K562 (cell line): ENCODE measurements at regions not wholly inside any gene's neighbourhood (a gene's known extent, or its start where the extent isn't known, plus 50 kb on each side); places are given as distances from the start of the nearest gene placed in this dataset.

Source experiments
- ATAC-seq: fragments of 200-7000 bp; cut with Tn5 transposase; 3 replicates; pipeline ENCODE4 v1.9.1; 2020; ENCODE audit warnings: moderate library complexity
- BruUV-seq: library from RNA; stranded (reverse); fragments of 400-500 nt; replicated peaks from 2 replicates; lab custom pipeline; 2021; lab: Mats Ljungman, UMichigan
- CTCF ChIA-PET: fragments of 300-600 bp; formaldehyde crosslinking; extraction: SDS; loops from one replicate; lab custom pipeline; 2021; ENCODE audit warnings: low intra/inter-chr PET ratio; lab: Yijun Ruan, JAX
- POLR2A ChIA-PET: fragments of 300-600, 350-650 bp; sonication (Branson Sonifier 250); formaldehyde crosslinking; extraction: SDS; loops from one replicate; lab custom pipeline; 2021; ENCODE audit warnings: antibody characterized with exemption, inconsistent platforms; lab: Yijun Ruan, JAX
- DNase-seq, 4 experiments: peaks; one replicate each; pipeline versions ENCODE4 v3.0.0 to v3.0.0-alpha.2; 2011 to 2018; ENCODE audit warnings: low spot score in 3 of 4, mixed read lengths in 3 of 4; ENCODE audit errors: extremely low read depth in 1 of 4
- FAIRE-seq: peaks from 2 replicates; lab custom pipeline; 2011; peaks lifted over from hg19 to GRCh38; lab: Jason Lieb, UNC
- H2AFZ ChIP-seq: 2 replicates; pipeline ENCODE4 v1.6.0; 2011; ENCODE audit warnings: low read depth, low read length, control low read depth, inconsistent platforms
- H3K27ac ChIP-seq: fragments of 200-600 bp; 3 replicates; pipeline ENCODE4 v1.8.0; 2011; ENCODE audit warnings: low read depth, mild to moderate bottlenecking, control low read depth, inconsistent platforms, low read length, moderate library complexity, mixed read lengths; ENCODE audit errors: extremely low read depth
- H3K27me3 ChIP-seq, 2 experiments: fragments of 300-600 bp in 1 of 2; 2 replicates in 1 of 2; 3 replicates in 1 of 2; pipeline versions ENCODE4 v1.6.0 to v1.8.0; 2011; ENCODE audit warnings: inconsistent platforms in 2 of 2, low read length in 2 of 2, mild to moderate bottlenecking in 1 of 2, mixed read lengths in 1 of 2, moderate library complexity in 1 of 2; ENCODE audit not compliant: control insufficient read depth in 2 of 2, insufficient read depth in 2 of 2
- H3K36me3 ChIP-seq: fragments of 300-600 bp; 3 replicates; pipeline ENCODE4 v1.8.0; 2011; ENCODE audit warnings: mild to moderate bottlenecking, low read length, inconsistent platforms; ENCODE audit not compliant: control insufficient read depth, insufficient read depth
- H3K4me1 ChIP-seq, 2 experiments: fragments of 200-600 bp in 1 of 2; replicated peaks in 1 of 2; 2 replicates in 1 of 2; 3 replicates in 1 of 2; pipeline versions ENCODE4 v1.5.1 to v1.8.0; 2011; ENCODE audit warnings: inconsistent platforms in 2 of 2, low read length in 2 of 2, mild to moderate bottlenecking in 1 of 2, mixed read lengths in 1 of 2, moderate library complexity in 1 of 2; ENCODE audit not compliant: control insufficient read depth in 2 of 2, insufficient read depth in 2 of 2
- H3K4me2 ChIP-seq: 2 replicates; pipeline ENCODE4 v1.6.1; 2011; ENCODE audit warnings: low read length, control low read depth, inconsistent platforms, mixed read lengths; ENCODE audit not compliant: insufficient read depth
- H3K4me3 ChIP-seq: fragments of 200-600 bp; sonication (generic), shearing (Covaris generic); 2 replicates; pipeline ENCODE4 v1.5.1; 2016; ENCODE audit warnings: control low read depth, inconsistent platforms
- H3K79me2 ChIP-seq: fragments of 200-600 bp; 3 replicates; pipeline ENCODE4 v1.8.0; 2011; ENCODE audit warnings: low read length, inconsistent platforms; ENCODE audit not compliant: control insufficient read depth, insufficient read depth
- H3K9ac ChIP-seq, 2 experiments: 2 replicates each; pipeline versions ENCODE4 v1.6.0 to v1.6.1; 2011; ENCODE audit warnings: low read depth in 2 of 2, low read length in 2 of 2, control low read depth in 1 of 2, inconsistent platforms in 1 of 2, mild to moderate bottlenecking in 1 of 2, mixed read lengths in 1 of 2; ENCODE audit not compliant: insufficient read depth in 1 of 2
- H3K9me1 ChIP-seq: one replicate; pipeline ENCODE4 v1.6.0; 2011; ENCODE audit warnings: inconsistent platforms, mild to moderate bottlenecking, low read length, moderate library complexity; ENCODE audit not compliant: control insufficient read depth, insufficient read depth
- H3K9me3 ChIP-seq: replicated peaks from 2 replicates; pipeline ENCODE4 v1.5.1; 2011; ENCODE audit warnings: low read depth, low read length, inconsistent platforms; ENCODE audit not compliant: control insufficient read depth, insufficient read depth
- H4K20me1 ChIP-seq: replicated peaks from 2 replicates; pipeline ENCODE4 v1.6.1; 2011; ENCODE audit warnings: low read length, inconsistent platforms, mixed read lengths; ENCODE audit not compliant: control insufficient read depth, insufficient read depth
- GATA2 ChIP-seq: sonication (generic); formaldehyde crosslinking; IDR thresholded peaks from 2 replicates; pipeline ENCODE4 v1.4.0; 2020; ENCODE audit warnings: mild to moderate bottlenecking, missing genetic modification reagents
- GATAD2A ChIP-seq: fragments of 450-650 bp; IDR thresholded peaks from 2 replicates; pipeline ENCODE4 v1.6.1; 2017
- MCM3 ChIP-seq: fragments of 450-650 bp; IDR thresholded peaks from 2 replicates; pipeline ENCODE4 v1.6.1; 2016
- NKRF ChIP-seq: fragments of 450-650 bp; IDR thresholded peaks from 2 replicates; pipeline ENCODE4 v1.6.1; 2016; ENCODE audit warnings: borderline replicate concordance
- NRF1 ChIP-seq, 2 experiments: fragments of 450-650 bp; IDR thresholded peaks in 1 of 2; conservative IDR thresholded peaks in 1 of 2; 2 replicates each; pipeline ENCODE4 v1.6.1; 2014; ENCODE audit warnings: mild to moderate bottlenecking in 2 of 2
- POLR2A ChIP-seq: fragments of 450-650 bp; conservative IDR thresholded peaks from 2 replicates; pipeline ENCODE4 v1.6.1; 2016
- POLR3G ChIP-seq: IDR thresholded peaks from 2 replicates; pipeline ENCODE4 v1.6.1; 2011; ENCODE audit not compliant: insufficient read length, insufficient replicate concordance; ENCODE audit errors: extremely low read depth
- RCOR1 ChIP-seq, 2 experiments: IDR thresholded peaks; 2 replicates each; pipeline ENCODE4 v1.6.1; 2012; ENCODE audit warnings: low read depth in 2 of 2, low read length in 2 of 2, borderline replicate concordance in 1 of 2, improper control_type of control experiment in 1 of 2
- SMARCB1 ChIP-seq: IDR thresholded peaks from 2 replicates; pipeline ENCODE4 v1.6.1; 2011; ENCODE audit warnings: improper control_type of control experiment, low read depth; ENCODE audit not compliant: insufficient read length
- SREBF1 ChIP-seq: fragments of 150-350 bp; IDR thresholded peaks from 2 replicates; pipeline ENCODE4 v1.6.1; 2014; ENCODE audit warnings: antibody characterized with exemption, low read depth, low read length, borderline replicate concordance
- SREBF2 ChIP-seq: sonication (generic); formaldehyde crosslinking; IDR thresholded peaks from 2 replicates; pipeline ENCODE4 v1.4.0; 2020; ENCODE audit warnings: mild to moderate bottlenecking, missing genetic modification reagents
- THAP12 ChIP-seq: fragments of 250-450 bp; sonication (Bioruptor Pico); IDR thresholded peaks from 2 replicates; pipeline ENCODE4 v1.9.0; 2021; ENCODE audit warnings: mild to moderate bottlenecking, inconsistent platforms
- TRIM25 ChIP-seq: fragments of 450-650 bp; IDR thresholded peaks from 2 replicates; pipeline ENCODE4 v1.7.0; 2016; ENCODE audit warnings: borderline replicate concordance
- XRCC3 ChIP-seq: fragments of 450-650 bp; IDR thresholded peaks from 2 replicates; pipeline ENCODE4 v1.6.1; 2017; ENCODE audit warnings: mild to moderate bottlenecking, moderate library complexity
- ZNF239 ChIP-seq: fragments of 250-450 bp; sonication (Bioruptor Pico); IDR thresholded peaks from 2 replicates; pipeline ENCODE4 v1.4.0; 2020; ENCODE audit warnings: mild to moderate bottlenecking
- ZNF3 ChIP-seq: fragments of 250-450 bp; sonication (Bioruptor Pico); IDR thresholded peaks from 2 replicates; pipeline ENCODE4 v1.5.0; 2021; ENCODE audit warnings: mild to moderate bottlenecking, moderate library complexity
- ZNF785 ChIP-seq: fragments of 250-450 bp; sonication (Bioruptor Pico); IDR thresholded peaks from 2 replicates; pipeline ENCODE4 v1.4.0; 2020; ENCODE audit warnings: mild to moderate bottlenecking
- WGBS: fragments of 100-300 bp; shearing (Covaris generic); methylation state at CpG from one replicate; pipeline ENCODE4 v1.1.6; 2016; ENCODE audit warnings: low coverage, mixed read lengths; ENCODE audit not compliant: insufficient coverage; ENCODE audit errors: missing lambda C conversion rate; 5-methylcytosine and 5-hydroxymethylcytosine counted together
- in situ Hi-C: fragments of 300-500 bp; cut with MboI; formaldehyde crosslinking; loops from 4 replicates; pipeline ENCODE4 v1.15.0; 2018; ENCODE audit warnings: inconsistent platforms, mixed read lengths
- intact Hi-C: fragments of 100-400 bp; cut with micrococcal nuclease; formaldehyde crosslinking; loops from 2 replicates; pipeline ENCODE4 v1.14.2; 2022

- TF ChIP-seq THAP12 (CRISPR knock-in tag) (no peak), GATA2 (CRISPR knock-in tag) (no peak), POLR3G (no peak), ZNF3 (CRISPR knock-in tag) (no peak), TRIM25 (no peak), XRCC3 (no peak), GATAD2A (no peak), POLR2A (no peak), RCOR1 (IDR thresholded peaks at IDR 0.05; ENCODE audit: borderline replicate concordance in 1 of 2, low read depth in 2 of 2, low read length in 2 of 2) (no peak), ZNF239 (CRISPR knock-in tag) (no peak), SMARCB1 (no peak), NRF1 (conservative IDR thresholded peaks at IDR 0.05 in 1 of 2, IDR thresholded peaks at IDR 0.05 in 1 of 2) (no peak), MCM3 (no peak), SREBF1 (no peak), ZNF785 (CRISPR knock-in tag) (no peak), SREBF2 (CRISPR knock-in tag) (no peak), NKRF (no peak)
- TF ChIP-seq, all 486 proteins: peak for 0
- 0% methylated on average over 7 of the region's 7 CpGs for WGBS
- FAIRE-seq (no peak), DNase-seq (no peak), ATAC-seq (no peak)
- H2AFZ ChIP-seq: no peak overlapping the region
- H3K4me1 ChIP-seq: no peaks in the 10 kb centered on the region
- H3K27ac ChIP-seq: no peak overlapping the region
- ChIA-PET POLR2A (interaction anchor here (0.7 kb wide), 1 partner anchor 8 kb away, joined by 3 read pairs; no protein-coding TSS in a partner anchor), CTCF (no interaction called here)
- in situ Hi-C loops (no loop called here), intact Hi-C loops (no loop called here)
- no peak overlapping the region for H3K4me2 ChIP-seq
- H3K36me3 ChIP-seq: no peaks in the 10 kb centered on the region
- H3K27me3 ChIP-seq: no peaks in the 10 kb centered on the region
- BruUV-seq: no TSS peak
- H4K20me1 ChIP-seq: no peaks in the 10 kb centered on the region
- peaks cover 2% of the 10 kb centered on the region; the same call in 1 of the 2 replicates for H3K9me3 ChIP-seq
- H3K79me2 ChIP-seq: no peaks in the 10 kb centered on the region
- no peak overlapping the region for H3K9ac ChIP-seq
- H3K9me1 ChIP-seq: no peaks in the 10 kb centered on the region
- H3K4me3 ChIP-seq: no peak overlapping the region
Observed at GRCh38 chr7:110119883-110120581, 970.9 kb upstream of the LRRN3 start.
